H9 (cell line): ENCODE measurements at regions not wholly inside any gene's neighbourhood (a gene's known extent, or its start where the extent isn't known, plus 50 kb on each side); places are given as distances from the start of the nearest gene placed in this dataset.

Source experiments
- DNase-seq: peaks from one replicate; pipeline ENCODE4 v3.0.0-alpha.2; 2017
- H2AFZ ChIP-seq: one replicate; pipeline ENCODE4 v1.6.1; 2013; ENCODE audit warnings: mild to moderate bottlenecking, low read length, control low read depth, moderate library complexity
- H2AK5ac ChIP-seq: 2 replicates; pipeline ENCODE4 v1.6.1; 2013; ENCODE audit warnings: low read length, control low read depth, mixed read lengths; ENCODE audit not compliant: insufficient read length
- H2BK120ac ChIP-seq: one replicate; pipeline ENCODE4 v1.6.1; 2013; ENCODE audit warnings: low read depth, mild to moderate bottlenecking, low read length, control low read depth, inconsistent platforms; ENCODE audit not compliant: poor library complexity, severe bottlenecking
- H2BK12ac ChIP-seq: 2 replicates; pipeline ENCODE4 v1.6.1; 2013; ENCODE audit warnings: low read length, control low read depth, mixed read lengths, low read depth; ENCODE audit not compliant: insufficient read length
- H2BK15ac ChIP-seq: 2 replicates; pipeline ENCODE4 v1.6.1; 2013; ENCODE audit warnings: low read depth, low read length, control low read depth
- H2BK20ac ChIP-seq: one replicate; pipeline ENCODE4 v1.6.1; 2013; ENCODE audit warnings: low read depth, mild to moderate bottlenecking, low read length, control low read depth, inconsistent platforms; ENCODE audit not compliant: poor library complexity, severe bottlenecking
- H2BK5ac ChIP-seq: 2 replicates; pipeline ENCODE4 v1.6.1; 2013; ENCODE audit warnings: low read length, control low read depth, mixed read lengths; ENCODE audit not compliant: insufficient read length
- H3K14ac ChIP-seq: 2 replicates; pipeline ENCODE4 v1.6.1; 2013; ENCODE audit warnings: low read length, control low read depth; ENCODE audit not compliant: insufficient read depth
- H3K18ac ChIP-seq: 2 replicates; pipeline ENCODE4 v1.6.1; 2013; ENCODE audit warnings: low read depth, mild to moderate bottlenecking, mixed read lengths, low read length, control low read depth; ENCODE audit not compliant: insufficient read length
- H3K23ac ChIP-seq: 2 replicates; pipeline ENCODE4 v1.6.1; 2013; ENCODE audit warnings: low read length, control low read depth, mixed read lengths, low read depth; ENCODE audit not compliant: insufficient read length
- H3K23me2 ChIP-seq: 2 replicates; pipeline ENCODE4 v1.6.1; 2013; ENCODE audit warnings: low read depth, mild to moderate bottlenecking, mixed read lengths, low read length, control low read depth; ENCODE audit not compliant: insufficient read length, poor library complexity, severe bottlenecking
- H3K27ac ChIP-seq: 2 replicates; pipeline ENCODE4 v1.5.1; 2013; ENCODE audit warnings: low read length, control low read depth, mixed read lengths, low read depth; ENCODE audit not compliant: insufficient read length
- H3K27me3 ChIP-seq: 2 replicates; pipeline ENCODE4 v1.6.1; 2013; ENCODE audit warnings: low read length, control low read depth, inconsistent platforms; ENCODE audit not compliant: insufficient read depth
- H3K4ac ChIP-seq: 2 replicates; pipeline ENCODE4 v1.6.1; 2013; ENCODE audit warnings: low read depth, mild to moderate bottlenecking, control low read depth, inconsistent platforms, low read length, moderate library complexity
- H3K4me1 ChIP-seq: 2 replicates; pipeline ENCODE4 v1.6.1; 2013; ENCODE audit warnings: low read length, control low read depth, inconsistent platforms; ENCODE audit not compliant: insufficient read depth
- H3K4me2 ChIP-seq: 2 replicates; pipeline ENCODE4 v1.6.1; 2013; ENCODE audit warnings: low read length, control low read depth, mixed read lengths; ENCODE audit not compliant: insufficient read length, insufficient read depth
- H3K56ac ChIP-seq: 2 replicates; pipeline ENCODE4 v1.6.1; 2013; ENCODE audit warnings: low read depth, mild to moderate bottlenecking, mixed read lengths, low read length, control low read depth; ENCODE audit not compliant: insufficient read length
- H3K79me1 ChIP-seq: 2 replicates; pipeline ENCODE4 v1.6.1; 2013; ENCODE audit warnings: low read depth, mild to moderate bottlenecking, moderate library complexity, low read length, control low read depth, inconsistent platforms; ENCODE audit not compliant: insufficient read depth, poor library complexity, severe bottlenecking
- H3K79me2 ChIP-seq: 2 replicates; pipeline ENCODE4 v1.6.1; 2013; ENCODE audit warnings: low read length, control low read depth, inconsistent platforms; ENCODE audit not compliant: insufficient read depth
- H3K9ac ChIP-seq: 2 replicates; pipeline ENCODE4 v1.6.1; 2013; ENCODE audit warnings: low read length, control low read depth, mixed read lengths; ENCODE audit not compliant: insufficient read length; ENCODE audit errors: extremely low read depth
- H3K9me3 ChIP-seq: one replicate; pipeline ENCODE4 v1.6.1; 2013; ENCODE audit warnings: low read depth, low read length, inconsistent platforms; ENCODE audit not compliant: control insufficient read depth
- H3T11ph ChIP-seq: one replicate; pipeline ENCODE4 v1.6.1; 2013; ENCODE audit warnings: mild to moderate bottlenecking, low read length, control low read depth, inconsistent platforms
- H4K20me1 ChIP-seq: one replicate; pipeline ENCODE4 v1.6.1; 2013; ENCODE audit not compliant: control insufficient read depth, insufficient read length, insufficient read depth
- H4K5ac ChIP-seq: 2 replicates; pipeline ENCODE4 v1.6.1; 2013; ENCODE audit warnings: low read depth, mild to moderate bottlenecking, mixed read lengths, low read length, control low read depth; ENCODE audit not compliant: insufficient read length
- H4K8ac ChIP-seq: replicated peaks from 2 replicates; pipeline ENCODE4 v1.6.1; 2013; ENCODE audit warnings: low read length, control low read depth, mixed read lengths, low read depth; ENCODE audit not compliant: insufficient read length
- H4K91ac ChIP-seq: 2 replicates; pipeline ENCODE4 v1.6.1; 2013; ENCODE audit warnings: low read depth, mild to moderate bottlenecking, moderate library complexity, mixed read lengths, low read length, control low read depth; ENCODE audit not compliant: insufficient read length
- H3K27ac Mint-ChIP-seq, 3 experiments: 2 replicates in 2 of 3; 3 replicates in 1 of 3; pipeline ENCODE4 v1.8.0; 2020 to 2021; ENCODE audit warnings: mixed read lengths in 3 of 3, mild to moderate bottlenecking in 1 of 3, moderate library complexity in 1 of 3
- H3K27me3 Mint-ChIP-seq: 2 replicates; pipeline ENCODE4 v1.8.0; 2021; ENCODE audit warnings: low read depth, mild to moderate bottlenecking, moderate library complexity, mixed read lengths
- H3K36me3 Mint-ChIP-seq, 3 experiments: 2 replicates in 2 of 3; 3 replicates in 1 of 3; pipeline ENCODE4 v1.8.0; 2020 to 2021; ENCODE audit warnings: low read depth in 3 of 3, mixed read lengths in 3 of 3; ENCODE audit not compliant: insufficient read depth in 1 of 3
- H3K4me1 Mint-ChIP-seq, 2 experiments: 2 replicates each; pipeline ENCODE4 v1.8.0; 2020; ENCODE audit warnings: mixed read lengths in 2 of 2
- H3K4me3 Mint-ChIP-seq, 2 experiments: 2 replicates in 1 of 2; 3 replicates in 1 of 2; pipeline ENCODE4 v1.8.0; 2020 to 2021; ENCODE audit warnings: mild to moderate bottlenecking in 2 of 2, mixed read lengths in 2 of 2, moderate library complexity in 1 of 2
- H3K9me3 Mint-ChIP-seq, 2 experiments: 2 replicates in 1 of 2; 3 replicates in 1 of 2; pipeline ENCODE4 v1.8.0; 2020; ENCODE audit warnings: mild to moderate bottlenecking in 2 of 2, mixed read lengths in 2 of 2, moderate library complexity in 1 of 2
- CTCF ChIP-seq: fragments of 200-600 bp; sonication (generic); conservative IDR thresholded peaks from 3 replicates; pipeline ENCODE4 v1.8.0; 2021; ENCODE audit warnings: antibody characterized with exemption, mild to moderate bottlenecking
- WGBS: extraction: QIAGEN DNeasy Blood & Tissue Kit; methylation state at CpG from one replicate; pipeline ENCODE4 v1.1.7; 2013; ENCODE audit warnings: missing lambda C conversion rate, low lambda C conversion rate, mixed read lengths; ENCODE audit not compliant: insufficient read length; ENCODE audit errors: extremely low coverage; 5-methylcytosine and 5-hydroxymethylcytosine counted together

- Histone ChIP-seq H4K91ac (no peak overlapping the region), H3K4me1 (no peaks in the 10 kb centered on the region), H2BK12ac (no peak overlapping the region), H4K8ac (no peak overlapping the region), H3K79me1 (no peaks in the 10 kb centered on the region), H3K14ac (no peak overlapping the region; the same call in 1 of the 2 replicates), H3K79me2 (no peaks in the 10 kb centered on the region), H2AK5ac (no peak overlapping the region), H2BK20ac (no peak overlapping the region), H3K4ac (no peak overlapping the region), H3K27me3 (no peaks in the 10 kb centered on the region), H3K23me2 (no peaks in the 10 kb centered on the region), H3K23ac (no peak overlapping the region), H3K4me2 (no peak overlapping the region), H2BK120ac (no peak overlapping the region), H3K56ac (no peak overlapping the region), H2AFZ (no peak overlapping the region), H3K9me3 (no peaks in the 10 kb centered on the region), H3K18ac (no peak overlapping the region), H3K27ac (no peak overlapping the region), H4K5ac (no peak overlapping the region), H2BK15ac (no peak overlapping the region), H4K20me1 (no peaks in the 10 kb centered on the region), H3K9ac (no peak overlapping the region), H2BK5ac (no peak overlapping the region), H3T11ph (no peak overlapping the region)
- DNase-seq, result no peak
- no peak for TF ChIP-seq CTCF
- WGBS, result no CpG with 5 or more reads among the region's 9 CpGs
- H3K4me1 Mint-ChIP-seq, result peaks cover 0 to 3% of the 10 kb centered on the region in 2 experiments; a peak in 2 of 4 replicates
- no peaks in the 10 kb centered on the region; a peak in 2 of 5 replicates for H3K9me3 Mint-ChIP-seq
- H3K27ac Mint-ChIP-seq, result no peak overlapping the region
- peaks cover 24 to 58% (median 55%) of the 10 kb centered on the region in 3 experiments for H3K36me3 Mint-ChIP-seq
- H3K27me3 Mint-ChIP-seq, result no peaks in the 10 kb centered on the region; the same call in 1 of the 2 replicates
- no peak overlapping the region for H3K4me3 Mint-ChIP-seq
These were observed 356.2 kb downstream of the SEC14L1 start for GRCh38 chr17:77496831-77497577.
